Right lobe of liver (tissue), 4 donors: ENCODE measurements at regions not wholly inside any gene's neighbourhood (a gene's known extent, or its start where the extent isn't known, plus 50 kb on each side); places are given as distances from the start of the nearest gene placed in this dataset.

Experiments used
- POLR2A ChIP-seq: fragments of 450-650 bp; IDR thresholded peaks from one replicate; pipeline ENCODE4 v1.6.1; 2017; ENCODE audit warnings: antibody characterized with exemption, mild to moderate bottlenecking
- TF ChIP-seq, protein P1 (sequence below), 4 donors: fragments of 200-600 bp in 3 of 4; fragments of 450-650 bp in 1 of 4; IDR thresholded peaks; one replicate each; pipeline versions ENCODE4 v1.5.1 to v1.8.0; 2016 to 2022; ENCODE audit warnings: antibody characterized with exemption in 4 of 4, mild to moderate bottlenecking in 2 of 4
- donor health status: DM: no; HTN: no; CAD: no.
- donor health status: DM: no; HTN: no; CAD: no.
- donor health status: DM: no; HTN: yes; CAD: no.

DNA sequence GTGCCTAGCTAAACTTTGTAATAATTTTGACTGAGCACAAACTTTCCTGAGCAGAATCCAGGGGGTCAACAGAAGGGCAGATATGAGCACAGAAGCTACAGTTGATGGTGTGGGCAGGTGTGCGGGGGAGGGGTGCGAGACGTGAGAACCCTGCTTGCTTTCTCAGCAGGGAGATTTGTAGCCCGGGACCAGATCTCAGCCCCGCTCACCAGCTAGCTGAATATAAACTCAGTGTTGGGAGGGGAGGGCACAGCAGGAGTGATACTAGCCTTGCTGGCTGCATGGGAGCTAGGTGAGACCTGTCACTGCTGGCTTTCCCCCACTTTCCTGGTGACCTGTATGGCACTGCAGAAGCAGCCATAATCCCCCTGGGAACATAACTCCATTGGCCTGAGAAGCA, 83.4 kb downstream of the CLDN1 start:
- no peak for TF ChIP-seq POLR2A
- TF ChIP-seq, protein P1, sequence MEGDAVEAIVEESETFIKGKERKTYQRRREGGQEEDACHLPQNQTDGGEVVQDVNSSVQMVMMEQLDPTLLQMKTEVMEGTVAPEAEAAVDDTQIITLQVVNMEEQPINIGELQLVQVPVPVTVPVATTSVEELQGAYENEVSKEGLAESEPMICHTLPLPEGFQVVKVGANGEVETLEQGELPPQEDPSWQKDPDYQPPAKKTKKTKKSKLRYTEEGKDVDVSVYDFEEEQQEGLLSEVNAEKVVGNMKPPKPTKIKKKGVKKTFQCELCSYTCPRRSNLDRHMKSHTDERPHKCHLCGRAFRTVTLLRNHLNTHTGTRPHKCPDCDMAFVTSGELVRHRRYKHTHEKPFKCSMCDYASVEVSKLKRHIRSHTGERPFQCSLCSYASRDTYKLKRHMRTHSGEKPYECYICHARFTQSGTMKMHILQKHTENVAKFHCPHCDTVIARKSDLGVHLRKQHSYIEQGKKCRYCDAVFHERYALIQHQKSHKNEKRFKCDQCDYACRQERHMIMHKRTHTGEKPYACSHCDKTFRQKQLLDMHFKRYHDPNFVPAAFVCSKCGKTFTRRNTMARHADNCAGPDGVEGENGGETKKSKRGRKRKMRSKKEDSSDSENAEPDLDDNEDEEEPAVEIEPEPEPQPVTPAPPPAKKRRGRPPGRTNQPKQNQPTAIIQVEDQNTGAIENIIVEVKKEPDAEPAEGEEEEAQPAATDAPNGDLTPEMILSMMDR (IDR thresholded peaks at IDR 0.05) = no peak
